ENCODE measurements at regions not wholly inside any gene's neighbourhood (a gene's known extent, or its start where the extent isn't known, plus 50 kb on each side); places are given as distances from the start of the nearest gene placed in this dataset.

DNA sequence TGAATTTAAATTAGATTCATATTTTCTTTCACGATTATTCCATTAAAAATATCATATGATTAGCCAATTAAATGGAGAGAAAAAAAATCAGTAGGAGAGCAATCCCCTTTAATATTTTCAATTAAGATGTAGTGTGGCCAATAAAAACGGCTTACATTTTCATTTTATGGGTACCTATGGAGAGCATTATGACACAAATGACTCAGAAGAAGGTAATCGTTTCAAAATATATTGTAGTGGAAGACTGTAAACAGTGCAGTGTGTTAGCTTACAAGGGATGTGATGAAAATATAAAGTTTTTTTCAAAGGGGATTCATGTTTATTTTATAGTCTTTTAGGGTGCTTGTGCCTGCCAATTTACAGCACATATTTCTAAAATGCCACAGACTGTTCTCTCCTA is 1507.4 kb upstream of the CELF4 start:
- TF ChIP-seq POLR2A (IDR thresholded peaks at IDR 0.05): no peak
- no peak for TF ChIP-seq CTCF (IDR thresholded peaks at IDR 0.05)
